Thoracic aorta (tissue), 2 donors: ENCODE measurements at regions not wholly inside any gene's neighbourhood (a gene's known extent, or its start where the extent isn't known, plus 50 kb on each side); places are given as distances from the start of the nearest gene placed in this dataset.

Experiments used
- ATAC-seq: fragments of 150-250 bp; one replicate; pipeline ENCODE4 v1.8.0; 2017; ENCODE audit warnings: low read depth; ENCODE audit not compliant: insufficient number of reproducible peaks, low FRiP score
- DNase-seq: peaks from one replicate; pipeline ENCODE4 v3.0.0-alpha.2; 2020; ENCODE audit warnings: low spot score
- H3K27ac ChIP-seq, 2 donors: fragments of 200-600 bp; sonication (generic); 1 replicate in 1 of 2; 2 replicates in 1 of 2; pipeline ENCODE4 v1.5.1; 2016; ENCODE audit warnings: mild to moderate bottlenecking in 2 of 2, moderate library complexity in 2 of 2
- H3K27me3 ChIP-seq: fragments of 200-600 bp; sonication (generic); replicated peaks from 2 replicates; pipeline ENCODE4 v1.6.0; 2016; ENCODE audit warnings: mild to moderate bottlenecking; ENCODE audit not compliant: insufficient read depth
- H3K36me3 ChIP-seq: fragments of 200-600 bp; sonication (generic); one replicate; pipeline ENCODE4 v1.5.1; 2016
- H3K4me1 ChIP-seq, 2 donors: fragments of 200-600 bp; sonication (generic); 1 replicate in 1 of 2; 2 replicates in 1 of 2; pipeline versions ENCODE4 v1.5.1 to v1.6.0; 2016; ENCODE audit warnings: low read depth in 2 of 2, mild to moderate bottlenecking in 1 of 2; ENCODE audit not compliant: control insufficient read depth in 1 of 2
- H3K4me3 ChIP-seq: fragments of 200-600 bp; sonication (generic); 2 replicates; pipeline ENCODE4 v1.5.1; 2016; ENCODE audit warnings: mild to moderate bottlenecking
- H3K9me3 ChIP-seq: fragments of 200-600 bp; sonication (generic); 2 replicates; pipeline ENCODE4 v1.5.1; 2016
- TF ChIP-seq, protein P1 (sequence below): fragments of 200-600 bp; sonication (generic); IDR thresholded peaks from one replicate; pipeline ENCODE4 v1.5.1; 2019; ENCODE audit warnings: antibody characterized with exemption

- Histone ChIP-seq H3K27ac (no peak overlapping the region), H3K9me3 (no peaks in the 10 kb centered on the region), H3K4me1 (no peaks in the 10 kb centered on the region), H3K36me3 (no peaks in the 10 kb centered on the region), H3K27me3 (no peaks in the 10 kb centered on the region), H3K4me3 (no peak overlapping the region)
- no peak for ATAC-seq
- TF ChIP-seq, protein P1, sequence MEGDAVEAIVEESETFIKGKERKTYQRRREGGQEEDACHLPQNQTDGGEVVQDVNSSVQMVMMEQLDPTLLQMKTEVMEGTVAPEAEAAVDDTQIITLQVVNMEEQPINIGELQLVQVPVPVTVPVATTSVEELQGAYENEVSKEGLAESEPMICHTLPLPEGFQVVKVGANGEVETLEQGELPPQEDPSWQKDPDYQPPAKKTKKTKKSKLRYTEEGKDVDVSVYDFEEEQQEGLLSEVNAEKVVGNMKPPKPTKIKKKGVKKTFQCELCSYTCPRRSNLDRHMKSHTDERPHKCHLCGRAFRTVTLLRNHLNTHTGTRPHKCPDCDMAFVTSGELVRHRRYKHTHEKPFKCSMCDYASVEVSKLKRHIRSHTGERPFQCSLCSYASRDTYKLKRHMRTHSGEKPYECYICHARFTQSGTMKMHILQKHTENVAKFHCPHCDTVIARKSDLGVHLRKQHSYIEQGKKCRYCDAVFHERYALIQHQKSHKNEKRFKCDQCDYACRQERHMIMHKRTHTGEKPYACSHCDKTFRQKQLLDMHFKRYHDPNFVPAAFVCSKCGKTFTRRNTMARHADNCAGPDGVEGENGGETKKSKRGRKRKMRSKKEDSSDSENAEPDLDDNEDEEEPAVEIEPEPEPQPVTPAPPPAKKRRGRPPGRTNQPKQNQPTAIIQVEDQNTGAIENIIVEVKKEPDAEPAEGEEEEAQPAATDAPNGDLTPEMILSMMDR: no peak
- no peak for DNase-seq
These were observed 88.4 kb upstream of the LEP start for GRCh38 chr7:128152721-128153120.

DNA sequence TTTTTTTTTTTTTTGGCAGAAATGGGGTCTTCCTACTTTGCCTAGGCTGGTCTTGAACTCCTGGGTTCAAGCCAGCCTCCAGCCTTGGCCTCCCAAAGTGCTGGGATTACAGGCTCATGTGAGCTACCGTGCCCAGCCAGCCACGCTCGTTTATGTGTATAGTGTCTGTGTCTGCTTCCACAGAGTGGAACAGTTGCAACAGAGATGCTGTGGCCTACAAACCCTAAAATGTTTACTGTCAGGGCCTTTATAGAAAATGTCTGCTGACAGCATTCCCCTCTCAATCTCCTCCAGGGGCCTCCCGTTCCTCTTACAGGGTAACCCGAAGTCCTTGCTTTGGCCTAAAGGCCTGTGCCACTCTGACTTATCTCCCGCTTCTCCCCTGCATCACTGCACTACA lies 87.6 kb upstream of the LEP start:
- DNase-seq: no peak
- Histone ChIP-seq H3K4me1 (no peaks in the 10 kb centered on the region), H3K36me3 (no peaks in the 10 kb centered on the region), H3K9me3 (no peaks in the 10 kb centered on the region), H3K27me3 (no peaks in the 10 kb centered on the region), H3K27ac (no peak overlapping the region), H3K4me3 (no peak overlapping the region)
- TF ChIP-seq, protein P1: no peak
- ATAC-seq: no peak

DNA sequence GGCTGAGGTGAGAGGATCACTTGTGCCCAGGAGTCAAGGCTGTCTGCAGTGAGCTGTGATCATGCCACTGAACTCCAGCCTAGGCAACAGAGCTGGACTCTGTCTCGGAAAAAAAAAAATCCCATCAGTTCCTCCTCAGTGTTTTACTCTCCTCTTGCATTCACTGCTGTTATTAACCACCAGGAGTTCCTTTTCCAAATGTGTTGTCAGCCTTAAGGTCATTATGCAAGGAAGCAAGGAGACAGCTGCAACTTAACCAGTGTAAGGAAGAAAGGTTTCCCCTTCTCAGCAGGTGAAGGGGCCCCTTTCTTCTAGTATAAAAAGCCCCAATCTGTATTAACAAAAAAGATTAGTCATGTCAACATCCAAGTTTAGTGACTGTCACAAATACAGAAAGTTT lies 86.6 kb upstream of the LEP start:
- Histone ChIP-seq H3K36me3 (no peaks in the 10 kb centered on the region), H3K4me3 (no peak overlapping the region), H3K27me3 (no peaks in the 10 kb centered on the region), H3K4me1 (no peaks in the 10 kb centered on the region), H3K9me3 (no peaks in the 10 kb centered on the region), H3K27ac (no peak overlapping the region)
- DNase-seq (no peak), ATAC-seq (no peak)
- TF ChIP-seq, protein P1: no peak

DNA sequence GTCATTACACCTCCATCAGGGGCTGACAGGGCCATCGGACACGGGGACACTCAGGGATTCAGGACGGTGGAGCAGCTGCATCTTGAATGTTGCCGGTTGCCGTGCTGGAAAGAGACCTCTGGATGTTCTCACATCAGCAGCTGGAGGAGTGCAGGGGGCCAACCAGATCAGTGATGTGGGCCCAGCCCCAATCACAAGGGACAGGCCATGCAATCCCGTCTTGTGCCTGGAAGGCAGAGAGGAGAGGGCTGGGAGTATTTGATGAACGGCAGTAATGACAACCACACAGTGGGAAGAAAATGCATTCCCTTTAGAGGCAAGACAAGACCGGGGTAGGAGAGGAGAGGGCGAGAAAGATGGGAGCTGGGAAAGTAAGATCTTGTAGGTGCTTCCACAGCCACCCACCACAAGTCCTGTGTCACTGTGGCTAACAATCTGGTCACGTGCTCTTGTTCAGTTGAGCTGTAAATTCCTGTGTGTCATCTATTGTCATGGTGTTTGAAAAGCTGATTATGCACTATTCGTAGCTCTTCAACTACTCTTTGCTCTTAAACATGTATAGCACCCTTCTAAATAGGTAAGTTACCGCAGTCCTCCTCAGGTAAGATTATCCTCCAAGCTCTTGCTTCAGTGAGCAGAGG lies 85.9 kb upstream of the LEP start:
- H3K4me1 ChIP-seq: no peaks in the 10 kb centered on the region
- H3K36me3 ChIP-seq: no peaks in the 10 kb centered on the region
- no peaks in the 10 kb centered on the region for H3K9me3 ChIP-seq
- H3K4me3 ChIP-seq: no peak overlapping the region
- no peak overlapping the region for H3K27ac ChIP-seq
- H3K27me3 ChIP-seq: no peaks in the 10 kb centered on the region
- ATAC-seq: no peak
- no peak for DNase-seq
- TF ChIP-seq, protein P1: no peak

DNA sequence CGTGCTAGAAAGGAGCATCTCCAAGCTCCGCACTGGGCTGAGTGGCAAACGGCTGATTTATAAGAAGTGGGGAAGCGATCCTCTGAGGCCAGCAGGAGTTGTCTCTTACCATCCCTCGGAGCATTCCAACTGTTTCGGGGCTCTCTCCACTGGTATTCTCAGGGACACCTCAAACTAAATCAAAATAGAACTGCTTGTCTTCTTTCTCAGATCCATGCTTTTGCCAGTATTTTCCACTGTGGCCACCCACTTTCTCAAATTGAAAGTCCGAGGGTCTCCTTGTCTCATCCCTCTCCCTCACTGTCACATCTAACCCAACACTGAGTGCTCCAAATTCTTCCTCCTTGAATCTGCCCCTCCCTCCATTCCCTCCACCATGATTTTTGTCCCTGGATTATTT lies 83.2 kb upstream of the LEP start:
- no peaks in the 10 kb centered on the region for H3K27me3 ChIP-seq
- TF ChIP-seq, protein P1: no peak
- H3K27ac ChIP-seq: no peak overlapping the region
- ATAC-seq (no peak), DNase-seq (no peak)
- no peak overlapping the region for H3K4me3 ChIP-seq
- H3K9me3 ChIP-seq: no peaks in the 10 kb centered on the region
- no peaks in the 10 kb centered on the region for H3K4me1 ChIP-seq
- no peaks in the 10 kb centered on the region for H3K36me3 ChIP-seq
